ENCODE measurements at regions not wholly inside any gene's neighbourhood (a gene's known extent, or its start where the extent isn't known, plus 50 kb on each side); places are given as distances from the start of the nearest gene placed in this dataset.

DNA sequence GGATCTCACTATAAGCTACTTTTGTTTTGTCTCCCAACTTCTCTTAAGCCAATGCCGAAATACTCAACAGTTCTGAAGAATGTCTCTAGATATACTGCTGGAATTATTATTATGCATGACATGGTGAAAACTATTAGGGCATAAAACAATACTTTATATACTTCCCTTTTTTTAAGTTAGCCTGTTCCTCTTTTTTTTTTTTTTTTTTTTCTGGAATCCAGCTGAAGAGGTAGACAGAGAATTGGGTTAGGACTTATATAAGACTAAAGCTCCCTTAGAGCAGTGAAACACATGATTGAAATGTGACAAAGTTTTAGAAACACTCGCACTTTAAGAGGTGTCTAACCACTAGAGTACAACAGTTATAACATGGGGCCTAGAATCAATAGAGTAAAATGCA is 850.9 kb upstream of the PCDH9 start:
- no peak for DNase-seq (ENCODE audit: insufficient read length, low spot score)
- FAIRE-seq, result no peak
- TF ChIP-seq TAF1 (IDR thresholded peaks at IDR 0.05; ENCODE audit: low read depth, low read length) (no peak), POU2F2 (IDR thresholded peaks at IDR 0.05; ENCODE audit: low read depth, low read length) (no peak), PAX5 (IDR thresholded peaks at IDR 0.05; ENCODE audit: insufficient read depth, low read length, severe bottlenecking) (no peak), SPI1 (IDR thresholded peaks at IDR 0.05; ENCODE audit: low read depth, low read length) (no peak), POLR2AphosphoS5 (IDR thresholded peaks at IDR 0.05; ENCODE audit: low read depth, low read length) (no peak)

- no peak for TF ChIP-seq POLR2A (IDR thresholded peaks at IDR 0.05; ENCODE audit: low read depth, low read length)
- DNase-seq (ENCODE audit: insufficient read length, low spot score) (no peak), FAIRE-seq (no peak)
Measured at GRCh38 chr13:68078874-68079273, 848.7 kb upstream of the PCDH9 start.

DNA sequence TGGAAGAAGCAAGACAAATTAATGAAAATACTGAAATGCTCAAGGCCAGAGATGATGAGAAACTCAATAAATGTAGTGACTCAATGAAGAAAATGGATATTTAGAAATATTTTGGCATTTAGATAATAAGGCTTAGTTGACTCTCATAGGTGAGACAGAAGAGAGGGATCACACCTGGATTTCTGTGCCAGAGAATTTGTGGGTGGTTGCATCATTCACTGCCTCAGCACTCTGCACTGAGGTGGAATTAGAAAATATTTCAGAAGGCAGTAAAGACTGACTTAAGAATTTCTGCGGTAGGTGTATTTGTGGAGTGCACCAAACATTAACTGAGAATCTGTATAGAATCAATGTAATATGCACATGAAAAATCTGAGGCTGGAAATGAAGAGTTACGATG is 848.3 kb upstream of the PCDH9 start:
- no peak for FAIRE-seq
- TF ChIP-seq SPI1 (IDR thresholded peaks at IDR 0.05; ENCODE audit: low read depth, low read length) (no peak), PAX5 (IDR thresholded peaks at IDR 0.05; ENCODE audit: insufficient read depth, low read length, severe bottlenecking) (no peak)
- no peak for DNase-seq (ENCODE audit: insufficient read length, low spot score)

- DNase-seq (ENCODE audit: insufficient read length, low spot score) (no peak), FAIRE-seq (no peak)
- no peak for TF ChIP-seq POLR2AphosphoS5 (IDR thresholded peaks at IDR 0.05; ENCODE audit: low read depth, low read length)
- TF ChIP-seq PAX5 (IDR thresholded peaks at IDR 0.05; ENCODE audit: insufficient read depth, low read length, severe bottlenecking), result no peak
Measured at GRCh38 chr13:68076046-68076445, 845.9 kb upstream of the PCDH9 start.

DNA sequence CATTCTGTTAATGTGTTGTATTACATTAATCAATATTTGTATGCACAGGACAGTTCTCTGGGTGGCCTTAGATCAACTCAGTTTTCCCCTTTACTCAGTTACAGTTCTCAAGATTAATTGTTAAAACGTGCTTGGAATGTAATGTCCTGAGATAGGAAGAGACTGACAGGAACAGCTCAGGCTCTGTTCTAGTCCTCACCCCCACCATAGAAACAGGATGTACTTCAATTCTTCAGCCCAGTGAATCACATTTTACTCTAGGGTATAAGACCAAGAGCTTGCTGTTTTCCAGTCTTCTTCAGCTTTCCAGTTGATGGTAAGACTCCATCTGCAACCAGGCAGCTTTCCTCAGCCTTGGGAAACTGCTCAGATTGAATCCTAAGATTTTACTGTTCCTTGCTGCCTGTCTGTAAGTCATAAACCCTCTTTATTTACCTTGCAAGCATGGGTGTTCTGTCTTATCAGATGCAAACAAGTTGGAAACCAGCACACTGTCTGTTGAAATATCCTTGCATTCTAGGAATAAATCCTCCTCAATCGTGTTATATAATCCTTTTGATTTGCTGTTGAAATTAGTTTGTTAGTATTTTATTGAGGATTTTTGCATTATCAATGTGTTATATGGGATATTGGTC is 836.9 kb upstream of the PCDH9 start:
- TF ChIP-seq SPI1 (IDR thresholded peaks at IDR 0.05; ENCODE audit: low read depth, low read length) (no peak), POU2F2 (IDR thresholded peaks at IDR 0.05; ENCODE audit: low read depth, low read length) (no peak), POLR2AphosphoS5 (IDR thresholded peaks at IDR 0.05; ENCODE audit: low read depth, low read length) (no peak), TAF1 (IDR thresholded peaks at IDR 0.05; ENCODE audit: low read depth, low read length) (no peak), PAX5 (IDR thresholded peaks at IDR 0.05; ENCODE audit: insufficient read depth, low read length, severe bottlenecking) (no peak), POLR2A (IDR thresholded peaks at IDR 0.05; ENCODE audit: low read depth, low read length) (no peak)
- DNase-seq (ENCODE audit: insufficient read length, low spot score) (no peak), FAIRE-seq (no peak)

DNA sequence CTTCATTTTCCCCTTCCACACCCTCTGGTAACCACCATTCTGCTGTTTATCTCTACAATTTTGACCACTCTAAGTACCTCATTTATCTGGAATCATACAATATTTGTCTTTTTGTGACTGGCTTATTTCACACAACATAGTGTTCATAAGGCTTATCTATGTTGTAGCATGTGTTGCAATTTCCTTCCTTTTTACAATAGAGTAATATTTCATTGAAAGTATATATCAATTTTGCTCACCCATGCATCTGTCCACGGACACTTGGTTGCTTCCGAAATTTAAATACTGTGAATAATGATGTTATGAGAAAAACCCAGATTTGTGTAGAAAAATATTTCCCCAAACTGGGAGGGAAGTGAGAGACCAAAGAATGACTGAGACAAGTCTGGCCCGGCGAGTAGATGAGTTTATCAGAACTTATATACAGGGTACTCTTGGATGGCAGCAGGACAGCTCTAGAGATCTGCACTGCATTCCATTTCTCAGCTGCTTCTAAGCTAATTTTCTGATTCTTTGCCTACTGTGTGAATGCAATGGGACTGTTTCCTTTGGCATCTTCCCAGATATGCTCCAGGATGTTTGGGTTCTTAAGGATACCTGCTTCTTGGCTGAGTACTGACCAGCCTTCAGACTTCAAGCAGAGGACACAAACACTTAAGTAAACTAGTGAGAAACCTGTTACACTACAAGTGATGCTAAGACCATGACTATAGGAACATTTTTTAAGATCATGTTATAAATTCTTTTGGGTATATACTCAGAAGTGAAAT is 834.0 kb upstream of the PCDH9 start:
- no peak for TF ChIP-seq TAF1 (IDR thresholded peaks at IDR 0.05; ENCODE audit: low read depth, low read length)
- DNase-seq (ENCODE audit: insufficient read length, low spot score), result no peak
- FAIRE-seq, result no peak

DNA sequence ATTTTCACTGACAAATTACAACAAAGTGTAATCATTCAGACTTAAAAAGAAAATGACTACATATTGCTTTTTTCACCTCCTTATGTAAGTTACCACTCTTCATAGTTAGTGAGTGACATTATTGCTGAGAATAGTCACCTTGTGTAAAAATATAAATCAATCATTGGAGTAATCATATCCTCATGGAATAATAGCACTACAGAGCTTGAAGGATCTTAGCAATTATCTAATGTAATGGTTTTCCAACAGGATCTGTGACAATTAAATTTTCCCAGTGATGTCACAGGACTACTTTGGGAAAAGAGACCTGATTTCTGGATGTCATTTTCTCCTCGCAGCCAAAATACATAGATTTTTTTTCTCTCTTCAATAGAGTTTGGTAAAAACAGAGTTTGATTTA is 833.0 kb upstream of the PCDH9 start:
- FAIRE-seq (no peak), DNase-seq (ENCODE audit: insufficient read length, low spot score) (no peak)
- TF ChIP-seq POLR2AphosphoS5 (IDR thresholded peaks at IDR 0.05; ENCODE audit: low read depth, low read length), result no peak
- TF ChIP-seq SPI1 (IDR thresholded peaks at IDR 0.05; ENCODE audit: low read depth, low read length), result no peak
- no peak for TF ChIP-seq PAX5 (IDR thresholded peaks at IDR 0.05; ENCODE audit: insufficient read depth, low read length, severe bottlenecking)
- TF ChIP-seq POU2F2 (IDR thresholded peaks at IDR 0.05; ENCODE audit: low read depth, low read length), result no peak
- TF ChIP-seq POLR2A (IDR thresholded peaks at IDR 0.05; ENCODE audit: low read depth, low read length), result no peak
- no peak for TF ChIP-seq TAF1 (IDR thresholded peaks at IDR 0.05; ENCODE audit: low read depth, low read length)

DNA sequence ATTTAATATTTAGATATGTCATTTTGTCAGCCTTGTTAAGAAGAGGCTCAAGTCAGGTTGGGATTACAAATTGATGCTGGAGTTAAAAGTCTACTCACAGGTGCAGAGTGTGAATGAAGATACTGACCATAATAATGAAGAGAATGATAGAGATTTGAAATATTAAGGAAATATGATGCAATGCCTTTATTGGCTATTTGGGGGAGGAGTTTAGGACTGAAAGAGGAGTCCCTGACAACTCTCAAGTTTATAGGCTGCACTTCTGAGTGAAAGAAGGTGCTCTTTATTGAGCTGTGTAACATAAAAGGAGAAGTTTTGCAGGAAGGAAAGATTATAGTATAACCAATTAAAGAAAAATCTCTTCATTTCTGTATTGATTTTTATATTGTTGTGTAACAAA is 827.7 kb upstream of the PCDH9 start:
- TF ChIP-seq POLR2AphosphoS5 (IDR thresholded peaks at IDR 0.05; ENCODE audit: low read depth, low read length), result no peak
- TF ChIP-seq SPI1 (IDR thresholded peaks at IDR 0.05; ENCODE audit: low read depth, low read length), result no peak
- no peak for TF ChIP-seq POLR2A (IDR thresholded peaks at IDR 0.05; ENCODE audit: low read depth, low read length)
- no peak for TF ChIP-seq POU2F2 (IDR thresholded peaks at IDR 0.05; ENCODE audit: low read depth, low read length)
- no peak for FAIRE-seq
- no peak for DNase-seq (ENCODE audit: insufficient read length, low spot score)

DNA sequence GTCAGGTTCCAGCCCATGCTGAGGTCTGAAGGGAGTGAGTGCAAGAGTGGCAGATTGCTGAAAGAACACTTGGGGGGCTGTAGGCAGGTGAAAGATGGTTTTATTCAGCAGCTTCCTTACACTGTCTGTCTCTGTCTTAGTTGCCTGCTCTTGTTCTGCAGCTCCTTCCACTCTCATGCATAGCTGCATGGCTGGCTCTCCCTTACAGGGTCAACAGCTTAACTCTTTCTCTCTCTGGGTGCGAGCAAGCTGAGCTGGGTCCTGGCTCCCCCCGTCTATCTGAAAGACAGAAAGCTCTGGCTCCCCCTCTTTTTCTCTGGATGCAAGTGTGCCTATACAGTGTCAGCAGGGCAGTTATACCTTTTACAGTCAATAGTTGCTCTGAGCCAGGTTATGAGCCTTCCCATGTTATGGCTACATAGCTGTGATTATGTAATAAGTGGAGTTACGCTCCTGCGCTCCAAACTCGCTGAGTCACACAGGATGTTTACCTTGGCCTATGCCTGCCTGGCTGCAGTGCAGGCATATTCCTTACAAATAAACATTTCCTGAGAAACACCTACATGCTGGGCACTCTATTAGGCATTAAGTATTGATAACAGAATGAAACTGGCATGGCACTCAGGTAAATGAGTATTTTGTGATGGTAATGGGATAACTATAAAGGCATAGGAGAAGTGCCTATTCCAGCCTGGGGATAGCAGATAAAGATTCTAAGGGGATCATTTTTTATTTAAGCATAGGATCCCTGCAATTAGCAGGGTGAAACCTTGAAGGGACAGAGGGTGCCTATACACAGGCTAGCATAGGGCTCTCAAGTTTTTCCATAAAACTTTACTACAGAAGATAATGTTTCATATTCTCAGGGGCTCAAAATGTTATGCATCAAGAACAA is 826.9 kb upstream of the PCDH9 start:
- FAIRE-seq (no peak), DNase-seq (ENCODE audit: insufficient read length, low spot score) (no peak)
- TF ChIP-seq POLR2AphosphoS5 (IDR thresholded peaks at IDR 0.05; ENCODE audit: low read depth, low read length), result no peak
- no peak for TF ChIP-seq POU2F2 (IDR thresholded peaks at IDR 0.05; ENCODE audit: low read depth, low read length)
- no peak for TF ChIP-seq SPI1 (IDR thresholded peaks at IDR 0.05; ENCODE audit: low read depth, low read length)
- no peak for TF ChIP-seq POLR2A (IDR thresholded peaks at IDR 0.05; ENCODE audit: low read depth, low read length)
- TF ChIP-seq TAF1 (IDR thresholded peaks at IDR 0.05; ENCODE audit: low read depth, low read length), result no peak
- TF ChIP-seq PAX5 (IDR thresholded peaks at IDR 0.05; ENCODE audit: insufficient read depth, low read length, severe bottlenecking), result no peak

- no peak for FAIRE-seq
- TF ChIP-seq PAX5 (IDR thresholded peaks at IDR 0.05; ENCODE audit: insufficient read depth, low read length, severe bottlenecking) (no peak), POU2F2 (IDR thresholded peaks at IDR 0.05; ENCODE audit: low read depth, low read length) (no peak), TAF1 (IDR thresholded peaks at IDR 0.05; ENCODE audit: low read depth, low read length) (no peak), POLR2AphosphoS5 (IDR thresholded peaks at IDR 0.05; ENCODE audit: low read depth, low read length) (no peak), SPI1 (IDR thresholded peaks at IDR 0.05; ENCODE audit: low read depth, low read length) (no peak), POLR2A (IDR thresholded peaks at IDR 0.05; ENCODE audit: low read depth, low read length) (no peak)
- DNase-seq (ENCODE audit: insufficient read length, low spot score), result no peak
Measured at GRCh38 chr13:68051910-68052309, 821.8 kb upstream of the PCDH9 start.
